ENCODE measurements at regions not wholly inside any gene's neighbourhood (a gene's known extent, or its start where the extent isn't known, plus 50 kb on each side); places are given as distances from the start of the nearest gene placed in this dataset.
A peak's percentile ranks its signal among the peaks of the same experiment; 100 is the strongest.

DNA sequence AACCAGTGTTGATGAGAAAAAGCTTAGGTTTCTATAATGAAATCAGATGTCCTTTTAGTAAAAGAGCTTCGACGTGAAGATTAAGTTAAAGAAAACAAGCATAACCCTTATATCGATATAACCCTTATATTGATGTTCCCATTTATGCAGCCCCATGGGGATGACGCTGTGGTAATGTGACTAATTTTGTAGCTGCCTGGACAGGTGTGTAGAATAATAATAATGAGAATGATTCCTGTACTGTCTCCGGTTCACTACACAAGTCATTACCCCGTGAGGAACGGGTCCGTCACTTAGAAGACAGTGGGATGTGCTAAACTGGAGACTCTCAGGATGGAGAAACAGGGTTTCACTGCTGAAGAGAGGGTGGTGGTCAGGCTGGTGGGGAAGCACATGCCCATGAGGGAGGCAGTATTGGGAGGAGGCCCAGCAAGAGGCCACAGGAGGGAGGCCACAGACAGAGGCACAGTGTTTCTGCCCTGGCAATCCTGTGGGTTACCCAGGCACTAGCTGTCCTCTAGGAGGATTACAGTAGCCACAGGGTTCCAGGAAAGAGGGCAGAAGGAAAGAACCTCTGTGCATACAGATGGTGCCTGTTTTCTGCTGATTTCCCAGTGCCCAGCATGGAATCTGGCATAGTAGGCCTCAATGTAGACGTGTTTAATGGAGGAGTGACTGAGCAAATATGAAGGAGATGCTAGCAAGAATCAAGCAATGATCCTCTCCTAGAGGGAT, 191.1 kb upstream of the TSC22D2 start:
- no peak for DNase-seq (ENCODE audit: low spot score)

- DNase-seq (ENCODE audit: low spot score), result no peak
Measured at GRCh38 chr3:150216041-150216811, 191.9 kb upstream of the TSC22D2 start.

DNA sequence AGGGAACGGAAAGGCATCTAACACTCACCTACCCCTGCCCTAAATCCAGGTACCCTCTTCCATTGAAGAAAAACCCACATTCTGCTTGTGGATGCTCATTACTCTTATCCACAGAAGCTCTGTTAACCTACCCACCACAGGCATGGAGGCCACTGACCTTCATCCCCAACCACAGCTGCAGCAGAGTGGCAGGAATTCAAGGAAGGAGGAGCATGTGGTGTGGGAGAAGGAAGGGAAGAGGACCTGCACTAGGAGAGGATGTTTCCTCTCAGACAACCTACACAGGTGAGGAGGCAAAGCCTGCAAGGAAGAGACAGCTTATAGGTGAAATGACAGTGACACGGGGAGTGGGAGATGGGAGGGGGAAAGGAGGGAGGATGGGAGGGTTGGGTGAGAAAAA, 192.5 kb upstream of the TSC22D2 start:
- DNase-seq (ENCODE audit: low spot score), result no peak

DNA sequence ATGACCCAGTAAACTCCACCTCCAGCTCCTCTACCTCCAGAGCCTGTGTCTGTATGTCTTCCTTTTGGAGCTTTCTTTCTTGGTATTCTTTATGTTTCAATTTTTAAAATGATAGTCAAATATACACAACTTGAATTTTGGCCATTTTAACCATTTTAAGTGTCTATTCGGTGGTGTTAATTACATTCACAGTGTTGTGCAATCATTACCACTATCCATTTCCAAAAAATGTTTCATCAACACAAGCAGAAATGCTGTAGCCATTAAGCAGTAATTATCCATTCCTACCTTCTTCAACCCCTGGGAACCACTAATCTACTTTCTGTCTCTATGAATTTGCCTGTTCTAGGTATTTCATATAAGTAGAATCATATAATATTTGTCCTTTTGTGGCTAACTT, 194.5 kb upstream of the TSC22D2 start:
- no peak for DNase-seq (ENCODE audit: low spot score)

DNA sequence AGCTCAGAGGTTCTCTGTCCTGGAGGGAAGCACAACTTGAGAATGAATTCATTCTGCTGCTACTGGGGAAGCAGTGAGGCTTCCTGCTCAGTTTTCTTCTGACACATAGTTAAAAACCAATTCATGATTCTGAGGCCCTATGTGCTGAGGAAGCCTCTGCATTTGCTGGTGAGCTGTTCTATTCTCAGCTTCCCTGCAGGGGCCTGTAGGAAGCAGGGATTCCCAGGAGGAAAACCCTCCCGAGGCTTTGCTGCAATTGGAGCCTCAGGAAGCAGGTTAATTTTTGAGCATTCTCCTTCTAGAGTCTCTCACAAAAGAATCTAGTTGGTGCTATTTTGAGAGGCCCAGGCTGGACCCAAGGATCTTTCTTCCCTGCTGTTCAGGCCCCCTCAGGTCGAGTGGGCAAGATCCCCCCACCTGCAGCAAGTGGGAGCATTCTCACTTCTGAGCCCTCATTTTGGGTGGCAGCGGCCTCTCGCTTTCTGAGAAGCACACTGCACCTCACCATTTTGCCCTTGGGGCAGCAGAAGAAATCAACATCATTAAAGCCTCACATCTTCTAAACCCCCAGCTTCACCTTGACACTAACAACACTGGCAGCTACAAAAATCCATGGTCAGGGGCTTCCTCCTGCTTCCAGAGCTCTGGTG, 197.5 kb upstream of the TSC22D2 start:
- no peak for DNase-seq (ENCODE audit: low spot score)

- no peak for DNase-seq (ENCODE audit: low spot score)
Measured at GRCh38 chr3:150203273-150203672, 204.8 kb upstream of the TSC22D2 start.

GRCh38 chr3:150202711-150203110, 205.4 kb upstream of the TSC22D2 start:
- no peak for DNase-seq (ENCODE audit: low spot score)

GRCh38 chr3:150194957-150195356, 213.1 kb upstream of the TSC22D2 start:
- no peak for DNase-seq (ENCODE audit: low spot score)

GRCh38 chr3:150194513-150194912, 213.6 kb upstream of the TSC22D2 start:
- no peak for DNase-seq (ENCODE audit: low spot score)

DNA sequence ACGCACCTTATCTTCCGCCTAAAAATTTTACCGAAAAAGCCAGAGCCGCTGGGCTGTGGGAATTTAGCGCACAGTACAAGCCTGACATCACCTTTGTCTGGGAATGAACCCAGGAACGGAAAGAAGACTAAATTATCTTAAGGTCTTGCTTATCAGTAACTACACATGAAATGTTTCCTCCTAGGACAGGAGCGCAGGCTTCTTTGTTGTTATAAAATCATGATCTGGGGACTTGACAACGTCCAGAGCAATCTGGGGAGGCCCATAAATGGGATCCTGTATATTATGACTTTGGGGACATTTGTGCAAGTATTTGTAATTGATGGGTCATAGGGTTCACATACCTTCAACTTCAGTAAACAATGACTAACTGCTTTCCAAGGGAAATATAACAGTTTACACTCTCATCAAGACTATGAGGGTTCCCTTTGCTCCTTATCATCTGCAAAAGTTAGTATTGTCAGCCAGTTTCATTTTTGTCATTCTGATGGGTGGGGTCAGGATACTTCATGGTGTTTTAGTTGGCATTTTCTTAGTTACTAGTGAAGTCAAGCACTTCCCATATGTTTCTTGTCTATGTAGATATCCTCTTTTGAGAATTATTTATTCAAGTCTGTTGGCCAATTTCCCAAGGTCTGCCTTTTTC, 213.9 kb upstream of the PFN2 start:
- no peak for DNase-seq (ENCODE audit: low spot score)

DNA sequence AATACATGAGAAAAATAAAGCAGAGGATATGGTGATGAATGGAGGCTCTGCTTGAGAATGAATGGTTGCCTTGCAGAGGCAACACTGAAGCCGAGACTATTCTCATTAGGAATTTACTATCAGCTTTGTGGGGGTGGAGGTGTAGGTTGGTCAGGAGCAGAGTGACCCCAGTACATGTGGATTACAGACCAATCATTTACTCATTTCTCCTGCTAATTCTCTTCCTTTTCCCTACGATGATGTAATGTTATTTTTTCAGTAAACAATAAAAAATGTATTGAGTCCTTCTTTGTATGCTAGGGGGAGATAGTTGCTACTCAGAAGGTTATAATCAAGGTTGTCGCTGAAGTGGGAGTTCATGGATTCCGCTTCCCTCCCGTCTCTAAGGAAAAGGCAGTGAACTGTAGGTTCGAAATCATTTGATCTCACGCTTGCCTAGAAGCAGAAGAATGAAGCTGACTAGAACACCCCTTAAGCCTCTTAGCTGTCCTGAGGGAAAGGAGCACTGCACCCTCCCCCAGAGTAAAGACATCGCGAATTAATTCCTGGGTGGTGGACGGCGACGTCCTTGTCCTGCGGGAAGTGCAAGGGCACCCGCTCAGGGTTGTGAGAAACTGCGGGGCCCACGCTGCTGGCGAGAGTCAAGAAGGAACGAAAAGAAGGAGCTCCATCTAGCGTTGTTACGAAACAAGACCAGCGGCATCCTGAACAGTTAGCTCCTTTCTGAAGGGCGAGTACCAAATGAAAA, 213.2 kb upstream of the PFN2 start:
- DNase-seq (ENCODE audit: low spot score), result peak; percentile 89

GRCh38 chr3:150180334-150180733, 209.6 kb upstream of the PFN2 start:
- DNase-seq (ENCODE audit: low spot score), result no peak

GRCh38 chr3:150179330-150179729, 208.6 kb upstream of the PFN2 start:
- DNase-seq (ENCODE audit: low spot score), result no peak

GRCh38 chr3:150177673-150178381, 207.1 kb upstream of the PFN2 start:
- no peak for DNase-seq (ENCODE audit: low spot score)

DNA sequence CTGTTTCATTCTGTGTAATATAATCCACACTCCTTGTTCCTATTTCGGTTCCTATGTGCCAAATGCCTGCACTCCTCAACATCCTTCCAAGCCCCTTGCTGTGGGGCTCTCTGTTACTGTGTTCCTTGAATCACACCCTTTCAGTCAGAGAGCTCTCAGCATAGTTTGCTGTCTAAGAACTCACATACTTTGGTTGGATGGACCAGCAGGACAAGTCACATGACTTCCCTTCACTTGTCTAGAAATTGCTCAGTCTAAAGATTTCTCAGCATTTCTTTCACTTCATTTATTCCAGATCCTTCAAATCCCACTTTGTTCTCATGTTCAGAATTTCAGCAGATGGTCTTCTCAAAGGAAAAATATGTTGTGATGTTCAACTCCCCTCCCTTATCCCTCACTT, 203.5 kb upstream of the PFN2 start:
- DNase-seq (ENCODE audit: low spot score), result no peak

- no peak for DNase-seq (ENCODE audit: low spot score)
Measured at GRCh38 chr3:150172356-150172755, 201.7 kb upstream of the PFN2 start.

GRCh38 chr3:150170852-150171520, 200.3 kb upstream of the PFN2 start:
- peak; percentile 73 for DNase-seq (ENCODE audit: low spot score)

DNA sequence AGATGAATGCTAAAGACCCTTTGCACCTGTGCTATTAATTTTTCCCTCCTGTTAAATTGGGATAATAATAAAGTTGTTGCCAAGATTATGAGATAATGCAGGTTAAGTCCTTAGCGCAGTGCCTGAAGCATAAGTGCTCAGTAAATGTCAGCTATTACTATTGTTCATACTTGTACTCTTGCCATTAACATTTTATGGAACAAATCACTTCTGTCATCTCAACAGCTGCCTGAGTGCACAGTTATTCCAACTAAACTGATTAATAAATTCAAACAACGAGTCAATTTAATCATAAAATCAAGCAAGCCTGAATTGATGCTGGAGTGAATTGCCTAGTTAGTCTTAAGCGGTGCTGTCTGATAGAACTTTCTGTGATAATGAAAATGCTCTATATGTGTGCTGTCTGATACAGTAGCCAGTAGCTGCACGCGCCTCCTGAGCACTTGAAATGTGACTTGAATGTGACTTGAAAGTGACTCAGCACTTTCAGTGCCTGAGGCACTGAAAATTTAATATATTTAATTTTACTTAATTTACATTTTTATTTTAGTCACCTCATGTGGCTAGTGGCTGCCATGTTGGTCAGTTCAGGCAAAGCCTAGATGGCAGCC, 198.7 kb upstream of the PFN2 start:
- DNase-seq (ENCODE audit: low spot score), result no peak

DNA sequence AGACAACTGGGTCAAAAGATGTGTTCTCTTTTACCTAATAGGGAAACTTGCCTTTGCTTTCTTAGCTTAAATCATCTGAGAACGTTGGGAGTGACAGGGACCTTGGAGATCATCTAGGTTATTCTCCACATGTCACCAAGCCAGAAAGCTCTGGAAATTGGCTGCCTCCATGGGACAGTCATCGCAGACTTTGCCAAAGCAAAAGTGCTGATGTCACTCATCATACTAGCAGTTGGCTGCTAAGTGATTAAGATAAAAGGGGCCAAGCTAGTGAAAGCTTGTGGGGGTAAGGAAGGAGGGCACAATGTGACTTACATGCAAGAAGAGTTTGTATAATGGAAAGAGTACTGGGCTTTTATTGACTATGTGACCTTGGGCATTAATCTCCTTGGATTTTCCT, 198.0 kb upstream of the PFN2 start:
- DNase-seq (ENCODE audit: low spot score), result no peak

GRCh38 chr3:150165396-150166094, 194.8 kb upstream of the PFN2 start:
- no peak for DNase-seq (ENCODE audit: low spot score)
